ENCODE measurements at regions not wholly inside any gene's neighbourhood (a gene's known extent, or its start where the extent isn't known, plus 50 kb on each side); places are given as distances from the start of the nearest gene placed in this dataset.

DNA sequence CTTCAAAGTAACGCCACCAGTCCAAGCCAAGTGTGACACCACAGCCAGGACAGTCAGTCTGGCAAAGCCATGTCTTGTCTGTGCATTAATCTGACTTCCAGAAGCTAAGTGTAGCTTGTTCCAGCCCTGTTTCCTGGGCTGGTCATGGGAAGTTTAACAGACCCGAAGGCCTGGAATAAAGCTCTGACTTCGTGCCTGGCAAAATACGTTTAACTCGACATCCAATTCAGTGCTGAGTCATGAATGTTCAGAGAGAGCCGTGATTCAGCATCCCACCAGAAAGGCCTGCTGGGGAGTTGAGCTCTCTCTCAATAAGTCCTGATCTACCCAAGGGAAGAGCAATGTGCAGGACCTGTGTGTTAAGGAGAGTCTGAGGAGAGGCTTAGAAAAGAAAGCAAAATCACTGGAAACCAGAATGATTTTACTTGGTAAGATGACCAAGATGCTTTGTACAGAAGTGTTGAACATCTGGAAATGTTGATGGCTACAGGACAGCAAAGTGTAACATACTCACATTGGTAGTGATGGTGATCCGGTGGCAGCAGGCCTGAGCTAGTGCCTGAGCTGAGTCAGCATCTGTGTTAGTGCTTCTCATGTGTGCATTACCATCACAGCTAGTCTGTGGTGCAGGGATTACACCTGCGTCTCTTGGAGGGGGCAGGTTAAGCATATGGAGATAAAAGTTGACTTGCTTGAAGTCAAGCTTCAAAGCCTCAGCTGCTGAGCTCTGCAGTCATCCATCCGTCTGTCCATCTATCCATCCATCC is 743.7 kb upstream of the HS6ST1 start:
- Histone ChIP-seq H3K27me3 (ENCODE audit: control insufficient read depth in 1 of 2, insufficient read depth in 2 of 2, low read length in 2 of 2) (no peaks in the 10 kb centered on the region), H3K27ac (ENCODE audit: low read depth in 1 of 2, low read length in 2 of 2) (no peak overlapping the region), H3K4me3 (ENCODE audit: low read length) (no peak overlapping the region), H3K9me3 (ENCODE audit: control insufficient read depth in 1 of 2, insufficient read depth in 1 of 2, low read length in 2 of 2) (no peaks in the 10 kb centered on the region), H3K4me1 (ENCODE audit: insufficient read depth, low read length) (no peaks in the 10 kb centered on the region), H3K36me3 (ENCODE audit: insufficient read depth, low read length) (no peaks in the 10 kb centered on the region)
- ChIA-PET CTCF (no interaction called here), POLR2A (no interaction called here)
- intact Hi-C loops (cut with DNase I, micrococcal nuclease): no loop called here
- ATAC-seq (ENCODE audit: poor library complexity): no peak
- H3K4me1 Mint-ChIP-seq (ENCODE audit: low read depth): no peaks in the 10 kb centered on the region
- H3K36me3 Mint-ChIP-seq (ENCODE audit: low read depth): no peaks in the 10 kb centered on the region
- no peak overlapping the region for H3K27ac Mint-ChIP-seq
- H3K9me3 Mint-ChIP-seq: no peaks in the 10 kb centered on the region
- no peaks in the 10 kb centered on the region for H3K27me3 Mint-ChIP-seq
- no peak for DNase-seq
- H3K4me3 Mint-ChIP-seq: no peak overlapping the region
- TF ChIP-seq, protein P1, sequence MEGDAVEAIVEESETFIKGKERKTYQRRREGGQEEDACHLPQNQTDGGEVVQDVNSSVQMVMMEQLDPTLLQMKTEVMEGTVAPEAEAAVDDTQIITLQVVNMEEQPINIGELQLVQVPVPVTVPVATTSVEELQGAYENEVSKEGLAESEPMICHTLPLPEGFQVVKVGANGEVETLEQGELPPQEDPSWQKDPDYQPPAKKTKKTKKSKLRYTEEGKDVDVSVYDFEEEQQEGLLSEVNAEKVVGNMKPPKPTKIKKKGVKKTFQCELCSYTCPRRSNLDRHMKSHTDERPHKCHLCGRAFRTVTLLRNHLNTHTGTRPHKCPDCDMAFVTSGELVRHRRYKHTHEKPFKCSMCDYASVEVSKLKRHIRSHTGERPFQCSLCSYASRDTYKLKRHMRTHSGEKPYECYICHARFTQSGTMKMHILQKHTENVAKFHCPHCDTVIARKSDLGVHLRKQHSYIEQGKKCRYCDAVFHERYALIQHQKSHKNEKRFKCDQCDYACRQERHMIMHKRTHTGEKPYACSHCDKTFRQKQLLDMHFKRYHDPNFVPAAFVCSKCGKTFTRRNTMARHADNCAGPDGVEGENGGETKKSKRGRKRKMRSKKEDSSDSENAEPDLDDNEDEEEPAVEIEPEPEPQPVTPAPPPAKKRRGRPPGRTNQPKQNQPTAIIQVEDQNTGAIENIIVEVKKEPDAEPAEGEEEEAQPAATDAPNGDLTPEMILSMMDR (IDR thresholded peaks at IDR 0.05): no peak

DNA sequence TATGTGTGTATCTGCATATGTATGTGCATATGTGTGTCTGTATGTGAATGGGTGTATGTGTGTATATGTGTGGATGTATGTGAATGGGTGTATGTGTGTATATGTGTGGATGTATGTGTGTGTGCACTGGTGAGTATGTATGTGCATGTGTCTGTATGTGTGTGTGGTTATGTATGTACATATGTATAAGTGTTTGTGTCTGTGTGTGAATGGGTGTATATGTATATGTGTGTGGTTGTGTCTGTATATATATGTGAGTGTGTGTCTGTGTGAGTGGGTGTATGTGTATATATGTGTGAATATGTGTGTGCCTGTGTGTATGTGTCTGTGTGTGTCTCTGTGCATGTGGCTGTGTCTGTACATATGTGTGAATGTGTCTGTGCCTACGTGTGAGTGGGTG is 748.4 kb upstream of the HS6ST1 start:
- Histone ChIP-seq H3K27ac (ENCODE audit: low read depth in 1 of 2, low read length in 2 of 2) (no peak overlapping the region), H3K4me3 (ENCODE audit: low read length) (no peak overlapping the region), H3K36me3 (ENCODE audit: insufficient read depth, low read length) (no peaks in the 10 kb centered on the region), H3K4me1 (ENCODE audit: insufficient read depth, low read length) (no peaks in the 10 kb centered on the region), H3K9me3 (ENCODE audit: control insufficient read depth in 1 of 2, insufficient read depth in 1 of 2, low read length in 2 of 2) (peaks cover 0 to 16% of the 10 kb centered on the region in 2 experiments), H3K27me3 (ENCODE audit: control insufficient read depth in 1 of 2, insufficient read depth in 2 of 2, low read length in 2 of 2) (no peaks in the 10 kb centered on the region)
- Mint-ChIP-seq H3K27me3 (no peaks in the 10 kb centered on the region), H3K36me3 (ENCODE audit: low read depth) (no peaks in the 10 kb centered on the region), H3K4me1 (ENCODE audit: low read depth) (no peaks in the 10 kb centered on the region), H3K27ac (no peak overlapping the region), H3K4me3 (no peak overlapping the region), H3K9me3 (no peaks in the 10 kb centered on the region)
- no peak for DNase-seq
- POLR2A ChIA-PET: no interaction called here
- ATAC-seq (ENCODE audit: poor library complexity): no peak
- TF ChIP-seq, protein P1 (IDR thresholded peaks at IDR 0.05): no peak
- CTCF ChIA-PET: no interaction called here
- intact Hi-C loops (cut with DNase I, micrococcal nuclease): no loop called here

DNA sequence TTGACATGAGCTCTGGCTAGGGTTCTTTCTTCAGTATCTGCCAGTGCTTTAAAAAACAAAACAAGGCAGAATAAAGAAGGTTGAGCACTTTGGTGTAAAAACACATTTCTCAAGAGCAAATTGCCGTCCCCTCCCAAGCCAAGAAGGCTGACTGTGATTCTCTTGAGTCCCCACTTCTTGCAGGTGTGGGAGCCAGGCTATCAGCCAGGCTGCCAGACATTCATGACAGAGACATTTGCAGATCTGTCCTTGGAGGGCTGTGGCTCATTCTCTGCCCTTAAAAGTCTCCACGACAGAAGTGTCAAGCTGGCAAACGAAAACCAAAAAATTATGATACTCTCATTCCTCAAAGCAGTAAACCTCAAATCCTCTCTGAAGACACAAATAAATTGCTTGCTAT is 749.3 kb upstream of the HS6ST1 start:
- no peaks in the 10 kb centered on the region for H3K36me3 Mint-ChIP-seq (ENCODE audit: low read depth)
- Histone ChIP-seq H3K9me3 (ENCODE audit: control insufficient read depth in 1 of 2, insufficient read depth in 1 of 2, low read length in 2 of 2) (peaks cover 0 to 16% of the 10 kb centered on the region in 2 experiments), H3K27ac (ENCODE audit: low read depth in 1 of 2, low read length in 2 of 2) (no peak overlapping the region), H3K4me1 (ENCODE audit: insufficient read depth, low read length) (no peaks in the 10 kb centered on the region), H3K36me3 (ENCODE audit: insufficient read depth, low read length) (no peaks in the 10 kb centered on the region), H3K4me3 (ENCODE audit: low read length) (no peak overlapping the region), H3K27me3 (ENCODE audit: control insufficient read depth in 1 of 2, insufficient read depth in 2 of 2, low read length in 2 of 2) (no peaks in the 10 kb centered on the region)
- ATAC-seq (ENCODE audit: poor library complexity) (no peak), DNase-seq (no peak)
- H3K9me3 Mint-ChIP-seq: no peaks in the 10 kb centered on the region
- H3K4me3 Mint-ChIP-seq: no peak overlapping the region
- POLR2A ChIA-PET: no interaction called here
- no peak overlapping the region for H3K27ac Mint-ChIP-seq
- no peaks in the 10 kb centered on the region for H3K27me3 Mint-ChIP-seq
- no peaks in the 10 kb centered on the region for H3K4me1 Mint-ChIP-seq (ENCODE audit: low read depth)
- CTCF ChIA-PET: no interaction called here
- intact Hi-C loops (cut with DNase I, micrococcal nuclease): no loop called here
- TF ChIP-seq, protein P1 (IDR thresholded peaks at IDR 0.05): no peak

Measured in CD4-positive, alpha-beta T cell (primary cell).